ENCODE measurements at regions not wholly inside any gene's neighbourhood (a gene's known extent, or its start where the extent isn't known, plus 50 kb on each side); places are given as distances from the start of the nearest gene placed in this dataset.

GRCh38 chr6:152905551-152906299, 77.1 kb downstream of the FBXO5 start:
- DNase-seq (ENCODE audit: low read depth): no peak
- TF ChIP-seq, protein P1, sequence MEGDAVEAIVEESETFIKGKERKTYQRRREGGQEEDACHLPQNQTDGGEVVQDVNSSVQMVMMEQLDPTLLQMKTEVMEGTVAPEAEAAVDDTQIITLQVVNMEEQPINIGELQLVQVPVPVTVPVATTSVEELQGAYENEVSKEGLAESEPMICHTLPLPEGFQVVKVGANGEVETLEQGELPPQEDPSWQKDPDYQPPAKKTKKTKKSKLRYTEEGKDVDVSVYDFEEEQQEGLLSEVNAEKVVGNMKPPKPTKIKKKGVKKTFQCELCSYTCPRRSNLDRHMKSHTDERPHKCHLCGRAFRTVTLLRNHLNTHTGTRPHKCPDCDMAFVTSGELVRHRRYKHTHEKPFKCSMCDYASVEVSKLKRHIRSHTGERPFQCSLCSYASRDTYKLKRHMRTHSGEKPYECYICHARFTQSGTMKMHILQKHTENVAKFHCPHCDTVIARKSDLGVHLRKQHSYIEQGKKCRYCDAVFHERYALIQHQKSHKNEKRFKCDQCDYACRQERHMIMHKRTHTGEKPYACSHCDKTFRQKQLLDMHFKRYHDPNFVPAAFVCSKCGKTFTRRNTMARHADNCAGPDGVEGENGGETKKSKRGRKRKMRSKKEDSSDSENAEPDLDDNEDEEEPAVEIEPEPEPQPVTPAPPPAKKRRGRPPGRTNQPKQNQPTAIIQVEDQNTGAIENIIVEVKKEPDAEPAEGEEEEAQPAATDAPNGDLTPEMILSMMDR (IDR thresholded peaks at IDR 0.05; ENCODE audit: low read depth, low read length): no peak
- no peak for TF ChIP-seq MYC (IDR thresholded peaks at IDR 0.05; ENCODE audit: low read depth, low read length)
- no peak overlapping the region for H3K4me3 ChIP-seq (ENCODE audit: low read depth, low read length)

GRCh38 chr6:152909241-152909640, 73.6 kb downstream of the FBXO5 start:
- TF ChIP-seq, protein P2, sequence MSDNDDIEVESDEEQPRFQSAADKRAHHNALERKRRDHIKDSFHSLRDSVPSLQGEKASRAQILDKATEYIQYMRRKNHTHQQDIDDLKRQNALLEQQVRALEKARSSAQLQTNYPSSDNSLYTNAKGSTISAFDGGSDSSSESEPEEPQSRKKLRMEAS (IDR thresholded peaks at IDR 0.05; ENCODE audit: low read depth, low read length): no peak
- TF ChIP-seq MYC (IDR thresholded peaks at IDR 0.05; ENCODE audit: low read depth, low read length): no peak
- TF ChIP-seq, protein P1 (IDR thresholded peaks at IDR 0.05; ENCODE audit: low read depth, low read length): no peak
- TF ChIP-seq POLR2A (IDR thresholded peaks at IDR 0.05; ENCODE audit: extremely low read depth, insufficient read length): no peak
- no peak overlapping the region for H3K4me3 ChIP-seq (ENCODE audit: low read depth, low read length)

GRCh38 chr6:152916035-152916434, 66.8 kb downstream of the FBXO5 start:
- H3K4me3 ChIP-seq (ENCODE audit: low read depth, low read length): no peak overlapping the region
- TF ChIP-seq, protein P2 (IDR thresholded peaks at IDR 0.05; ENCODE audit: low read depth, low read length): no peak
- TF ChIP-seq, protein P1 (IDR thresholded peaks at IDR 0.05; ENCODE audit: low read depth, low read length): no peak
- TF ChIP-seq POLR2A (IDR thresholded peaks at IDR 0.05; ENCODE audit: extremely low read depth, insufficient read length) (no peak), MYC (IDR thresholded peaks at IDR 0.05; ENCODE audit: low read depth, low read length) (no peak)
- no peak for DNase-seq (ENCODE audit: low read depth)

More at GRCh38 chr6:152909241-152909640, 73.6 kb downstream of the FBXO5 start:
- DNase-seq (ENCODE audit: low read depth): no peak

- no peak overlapping the region for H3K4me3 ChIP-seq (ENCODE audit: low read depth, low read length)
- TF ChIP-seq POLR2A (IDR thresholded peaks at IDR 0.05; ENCODE audit: extremely low read depth, insufficient read length) (no peak), MYC (IDR thresholded peaks at IDR 0.05; ENCODE audit: low read depth, low read length) (no peak)
- TF ChIP-seq, protein P2 (IDR thresholded peaks at IDR 0.05; ENCODE audit: low read depth, low read length): no peak
- TF ChIP-seq, protein P1 (IDR thresholded peaks at IDR 0.05; ENCODE audit: low read depth, low read length): no peak
- no peak for DNase-seq (ENCODE audit: low read depth)
Observed at GRCh38 chr6:152918991-152919390, 63.9 kb downstream of the FBXO5 start.

DNA sequence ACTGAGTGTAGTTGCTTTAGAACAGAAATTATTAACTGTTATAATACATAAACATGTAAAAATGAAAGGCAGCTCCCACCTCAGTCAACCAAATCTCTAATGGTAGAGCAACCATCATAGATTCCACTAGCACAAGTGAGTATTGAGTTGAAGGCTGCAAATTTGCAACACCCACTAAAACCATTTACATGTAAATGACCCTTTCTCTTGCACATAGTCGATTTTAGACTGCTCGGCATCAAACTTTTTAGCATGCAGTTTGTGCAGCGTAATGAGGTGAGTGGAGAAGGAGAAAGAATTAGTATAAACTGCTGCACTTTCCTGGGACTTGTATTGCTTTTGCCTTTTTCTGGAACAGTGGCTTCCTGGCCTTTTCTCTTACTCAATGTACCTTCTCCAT, 62.8 kb downstream of the FBXO5 start:
- TF ChIP-seq, protein P2 (IDR thresholded peaks at IDR 0.05; ENCODE audit: low read depth, low read length): no peak
- TF ChIP-seq, protein P1 (IDR thresholded peaks at IDR 0.05; ENCODE audit: low read depth, low read length): no peak
- TF ChIP-seq MYC (IDR thresholded peaks at IDR 0.05; ENCODE audit: low read depth, low read length) (no peak), POLR2A (IDR thresholded peaks at IDR 0.05; ENCODE audit: extremely low read depth, insufficient read length) (no peak)
- no peak overlapping the region for H3K4me3 ChIP-seq (ENCODE audit: low read depth, low read length)
- DNase-seq (ENCODE audit: low read depth): no peak
